HCEC 1CT (cell line): ENCODE measurements at regions not wholly inside any gene's neighbourhood (a gene's known extent, or its start where the extent isn't known, plus 50 kb on each side); places are given as distances from the start of the nearest gene placed in this dataset.

Experiments
- DNase-seq: peaks from one replicate; pipeline ENCODE4 v3.0.0-alpha.2; 2017

- no peak for DNase-seq
Measured at GRCh38 chr16:85394456-85395206, 218.5 kb upstream of the GSE1 start.

- peak; percentile 97 for DNase-seq
Measured at GRCh38 chr16:85395207-85395912, 217.8 kb upstream of the GSE1 start.

- DNase-seq: no peak
Measured at GRCh38 chr16:85395913-85396878, 216.9 kb upstream of the GSE1 start.

GRCh38 chr16:85396879-85397871 is 215.9 kb upstream of the GSE1 start:
- DNase-seq: no peak

- no peak for DNase-seq
Measured at GRCh38 chr16:85398050-85398451, 215.1 kb upstream of the GSE1 start.

GRCh38 chr16:85398688-85399582 is 214.2 kb upstream of the GSE1 start:
- DNase-seq: no peak

GRCh38 chr16:85399583-85400284 is 213.4 kb upstream of the GSE1 start:
- DNase-seq: no peak

GRCh38 chr16:85400305-85401205 is 212.6 kb upstream of the GSE1 start:
- DNase-seq: no peak

- no peak for DNase-seq
Measured at GRCh38 chr16:85401370-85401916, 211.7 kb upstream of the GSE1 start.

- DNase-seq: no peak
Measured at GRCh38 chr16:85401917-85402766, 211.0 kb upstream of the GSE1 start.

GRCh38 chr16:85402910-85403692 is 210.0 kb upstream of the GSE1 start:
- DNase-seq: no peak

- DNase-seq: no peak
Measured at GRCh38 chr16:85403693-85404092, 209.4 kb upstream of the GSE1 start.

GRCh38 chr16:85412911-85413520 is 200.1 kb upstream of the GSE1 start:
- DNase-seq: no peak

- DNase-seq: no peak
Measured at GRCh38 chr16:85413691-85414663, 199.1 kb upstream of the GSE1 start.
